OCI-LY7 (cell line): ENCODE measurements at regions not wholly inside any gene's neighbourhood (a gene's known extent, or its start where the extent isn't known, plus 50 kb on each side); places are given as distances from the start of the nearest gene placed in this dataset.

Experiments
- BruUV-seq: library from RNA; stranded (reverse); fragments of 400-500 nt; replicated peaks from 2 replicates; lab custom pipeline; 2021; lab: Mats Ljungman, UMichigan
- CTCF ChIA-PET: fragments of 300-600 bp; sonication (Branson Sonifier 250); formaldehyde crosslinking; loops from one replicate; lab custom pipeline; 2022; ENCODE audit warnings: antibody characterized with exemption; ENCODE audit not compliant: unreplicated experiment; lab: Charles Lee
- POLR2A ChIA-PET: fragments of 300-600 bp; sonication (Branson Sonifier 250); formaldehyde crosslinking; loops from one replicate; lab custom pipeline; 2022; ENCODE audit warnings: antibody characterized with exemption; lab: Charles Lee
- DNase-seq: peaks from one replicate; pipeline ENCODE4 v3.0.0-alpha.2; 2015; ENCODE audit warnings: low spot score
- H2AFZ ChIP-seq: fragments of 200-600 bp; sonication (generic), shearing (Covaris generic); 2 replicates; pipeline ENCODE4 v1.6.1; 2014; ENCODE audit warnings: mild to moderate bottlenecking, antibody characterized with exemption, low read length, moderate library complexity
- H3K27ac ChIP-seq: fragments of 200-600 bp; sonication (generic); 2 replicates; pipeline ENCODE4 v1.5.1; 2014; ENCODE audit warnings: mixed run types, low read depth, mild to moderate bottlenecking, moderate library complexity, low read length, inconsistent platforms; ENCODE audit not compliant: poor library complexity, severe bottlenecking
- H3K36me3 ChIP-seq: fragments of 200-600 bp; sonication (generic); 2 replicates; pipeline ENCODE4 v1.6.1; 2014; ENCODE audit warnings: mild to moderate bottlenecking, antibody characterized with exemption, low read length, moderate library complexity, mixed read lengths; ENCODE audit not compliant: insufficient read depth
- H3K4me1 ChIP-seq: fragments of 200-600 bp; sonication (generic); 2 replicates; pipeline ENCODE4 v1.5.1; 2014; ENCODE audit warnings: mild to moderate bottlenecking, low read length; ENCODE audit not compliant: insufficient read depth, poor library complexity, severe bottlenecking
- H3K4me2 ChIP-seq: fragments of 200-600 bp; sonication (generic); 2 replicates; pipeline ENCODE4 v1.6.1; 2014; ENCODE audit warnings: mild to moderate bottlenecking, low read length
- H3K4me3 ChIP-seq: fragments of 200-600 bp; sonication (generic); 2 replicates; pipeline ENCODE4 v1.5.1; 2014; ENCODE audit warnings: mild to moderate bottlenecking, low read depth, low read length; ENCODE audit not compliant: poor library complexity, severe bottlenecking
- H3K79me2 ChIP-seq: fragments of 200-600 bp; sonication (generic); 2 replicates; pipeline ENCODE4 v1.6.1; 2016; ENCODE audit warnings: low read depth, mild to moderate bottlenecking, low read length, moderate library complexity, mixed read lengths; ENCODE audit not compliant: insufficient read depth
- H3K9me2 ChIP-seq: fragments of 200-600 bp; sonication (generic); 2 replicates; pipeline ENCODE4 v1.6.1; 2016; ENCODE audit warnings: mild to moderate bottlenecking, low read length, mixed read lengths; ENCODE audit not compliant: insufficient read depth
- H3K9me3 ChIP-seq: fragments of 200-600 bp; sonication (generic); 2 replicates; pipeline ENCODE4 v1.6.1; 2014; ENCODE audit warnings: mild to moderate bottlenecking, mixed run types, low read length, mixed read lengths
- H4K20me1 ChIP-seq: fragments of 200-600 bp; sonication (generic); 2 replicates; pipeline ENCODE4 v1.6.1; 2014; ENCODE audit warnings: mild to moderate bottlenecking, antibody characterized with exemption, low read length, moderate library complexity, mixed read lengths; ENCODE audit not compliant: insufficient read depth
- CTCF ChIP-seq: fragments of 200-600 bp; sonication (generic); conservative IDR thresholded peaks from 2 replicates; pipeline ENCODE4 v1.5.1; 2014; ENCODE audit warnings: mild to moderate bottlenecking, antibody characterized with exemption, low read length, moderate library complexity, mixed read lengths
- EZH2phosphoT487 ChIP-seq: fragments of 200-600 bp; sonication (generic); IDR thresholded peaks from 2 replicates; pipeline ENCODE4 v1.6.1; 2018; ENCODE audit warnings: low read depth, borderline replicate concordance, mild to moderate bottlenecking, mixed run types, antibody characterized with exemption, low read length, moderate library complexity, mixed read lengths
- intact Hi-C: fragments of 100-400 bp; cut with micrococcal nuclease; formaldehyde crosslinking; loops from one replicate; pipeline ENCODE4 v1.10.0; 2022; ENCODE audit not compliant: unreplicated experiment

GRCh38 chr2:220025207-220025606, 397.8 kb downstream of the SLC4A3 start:
- Histone ChIP-seq H3K4me1 (no peaks in the 10 kb centered on the region), H4K20me1 (no peaks in the 10 kb centered on the region), H2AFZ (no peak overlapping the region), H3K4me3 (no peak overlapping the region), H3K27ac (no peak overlapping the region), H3K9me2 (no peaks in the 10 kb centered on the region), H3K9me3 (no peaks in the 10 kb centered on the region), H3K79me2 (no peaks in the 10 kb centered on the region), H3K36me3 (no peaks in the 10 kb centered on the region), H3K4me2 (no peak overlapping the region)
- DNase-seq, result no peak
- no TSS peak for BruUV-seq
- ChIA-PET CTCF (no interaction called here), POLR2A (no interaction called here)
- no peak for TF ChIP-seq CTCF
- no peak for TF ChIP-seq EZH2phosphoT487
- intact Hi-C loops, result no loop called here

DNA sequence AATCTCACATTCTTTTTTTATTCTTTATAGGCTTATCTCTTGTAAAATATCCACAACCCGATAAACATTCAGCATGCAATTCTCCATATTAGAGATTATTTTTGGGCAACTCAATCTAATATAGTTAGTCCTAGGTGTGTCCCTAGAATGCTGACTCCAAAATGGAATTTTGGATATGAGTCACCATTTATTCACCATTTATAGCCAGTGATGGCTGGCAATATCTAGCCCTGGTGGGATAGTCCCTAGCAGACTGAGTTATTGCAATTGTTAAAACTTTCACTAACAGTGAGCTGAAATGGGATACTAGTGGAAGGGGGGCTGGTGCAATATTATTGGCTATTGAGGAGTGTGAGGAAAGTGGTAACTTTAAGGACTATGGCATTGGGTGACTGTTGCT, 401.6 kb downstream of the SLC4A3 start:
- no peaks in the 10 kb centered on the region for H3K9me3 ChIP-seq
- H3K9me2 ChIP-seq, result no peaks in the 10 kb centered on the region
- H3K4me1 ChIP-seq, result no peaks in the 10 kb centered on the region
- no peak overlapping the region for H3K27ac ChIP-seq
- CTCF ChIA-PET, result no interaction called here
- H3K36me3 ChIP-seq, result no peaks in the 10 kb centered on the region
- H3K4me2 ChIP-seq, result no peak overlapping the region
- no peak for TF ChIP-seq EZH2phosphoT487
- no peak for DNase-seq
- POLR2A ChIA-PET, result no interaction called here
- no TSS peak for BruUV-seq
- H3K79me2 ChIP-seq, result no peaks in the 10 kb centered on the region
- no peaks in the 10 kb centered on the region for H4K20me1 ChIP-seq
- H2AFZ ChIP-seq, result no peak overlapping the region
- intact Hi-C loops, result no loop called here
- no peak overlapping the region for H3K4me3 ChIP-seq

GRCh38 chr2:220033546-220033945, 406.1 kb downstream of the SLC4A3 start:
- no peak for DNase-seq
- intact Hi-C loops, result no loop called here
- Histone ChIP-seq H3K27ac (no peak overlapping the region), H3K36me3 (no peaks in the 10 kb centered on the region), H3K9me2 (no peaks in the 10 kb centered on the region), H3K4me2 (no peak overlapping the region), H2AFZ (no peak overlapping the region), H3K4me3 (no peak overlapping the region), H4K20me1 (no peaks in the 10 kb centered on the region), H3K4me1 (no peaks in the 10 kb centered on the region), H3K9me3 (no peaks in the 10 kb centered on the region), H3K79me2 (no peaks in the 10 kb centered on the region)
- ChIA-PET POLR2A (interaction anchor here (0.6 kb wide), 2 partner anchors 118 to 538 kb away, joined by 3 read pairs; no protein-coding TSS in a partner anchor), CTCF (no interaction called here)
- no peak for TF ChIP-seq CTCF
- no peak for TF ChIP-seq EZH2phosphoT487
- BruUV-seq, result no TSS peak
